Suprapubic skin (tissue), 4 donors: ENCODE measurements at regions not wholly inside any gene's neighbourhood (a gene's known extent, or its start where the extent isn't known, plus 50 kb on each side); places are given as distances from the start of the nearest gene placed in this dataset.

Experiments
- DNase-seq, 2 donors: peaks; one replicate each; pipeline ENCODE4 v3.0.0-alpha.2; 2019; ENCODE audit warnings: low spot score in 2 of 2
- H3K27ac ChIP-seq: fragments of 200-600 bp; sonication (generic); one replicate; pipeline ENCODE4 v1.5.1; 2019
- H3K27me3 ChIP-seq: fragments of 200-600 bp; sonication (generic); one replicate; pipeline ENCODE4 v1.5.1; 2019
- H3K36me3 ChIP-seq: fragments of 200-600 bp; sonication (generic); one replicate; pipeline ENCODE4 v1.5.1; 2019
- H3K4me1 ChIP-seq: fragments of 200-600 bp; sonication (generic); one replicate; pipeline ENCODE4 v1.5.1; 2019
- H3K4me3 ChIP-seq: fragments of 200-600 bp; sonication (generic); one replicate; pipeline ENCODE4 v1.5.1; 2019; ENCODE audit warnings: mild to moderate bottlenecking
- H3K9me3 ChIP-seq: fragments of 200-600 bp; sonication (generic); one replicate; pipeline ENCODE4 v1.5.1; 2019
- EP300 ChIP-seq: sonication (generic); formaldehyde crosslinking; IDR thresholded peaks from one replicate; pipeline ENCODE4 v1.6.1; 2017; ENCODE audit warnings: antibody characterized with exemption
- POLR2A ChIP-seq, 2 donors: fragments of 450-650 bp; IDR thresholded peaks; one replicate each; pipeline ENCODE4 v1.6.1; 2017; ENCODE audit warnings: antibody characterized with exemption in 2 of 2, mild to moderate bottlenecking in 2 of 2, moderate library complexity in 2 of 2
- POLR2AphosphoS5 ChIP-seq, 3 donors: sonication (generic); formaldehyde crosslinking; IDR thresholded peaks; one replicate each; pipeline ENCODE4 v1.6.1; 2017; ENCODE audit warnings: antibody characterized with exemption in 3 of 3
- WGBS: methylation state at CpG from one replicate; pipeline ENCODE4 v1.1.5; 2018; 5-methylcytosine and 5-hydroxymethylcytosine counted together
- TF ChIP-seq, protein P1 (sequence below), 2 donors: fragments of 200-600 bp in 1 of 2; fragments of 450-650 bp in 1 of 2; sonication (generic) in 1 of 2; IDR thresholded peaks; one replicate each; pipeline ENCODE4 v1.5.1; 2016 to 2019; ENCODE audit warnings: antibody characterized with exemption in 2 of 2, mild to moderate bottlenecking in 1 of 2, moderate library complexity in 1 of 2

DNA sequence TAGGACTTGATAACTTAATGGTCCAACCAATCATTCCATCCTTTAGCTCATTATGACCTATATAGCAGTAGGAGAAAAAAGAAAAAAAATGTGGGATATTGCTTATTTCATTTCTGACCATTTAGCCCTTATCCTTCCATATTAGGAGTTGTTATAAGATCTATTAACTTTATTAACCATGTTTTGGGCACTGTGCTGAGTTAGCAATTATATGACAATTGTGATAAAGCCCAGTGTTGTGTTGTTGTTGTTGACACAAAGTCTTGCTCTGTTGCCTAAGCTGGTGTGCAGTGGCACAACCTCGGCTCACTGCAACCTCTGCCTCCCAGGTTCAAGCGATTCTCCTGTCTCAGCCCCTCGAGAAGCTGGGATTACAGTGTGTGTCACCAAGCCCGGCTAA is 569.7 kb upstream of the FOXG1 start:
- Histone ChIP-seq H3K4me1 (no peaks in the 10 kb centered on the region), H3K27ac (no peak overlapping the region), H3K9me3 (no peaks in the 10 kb centered on the region), H3K4me3 (no peak overlapping the region), H3K27me3 (no peaks in the 10 kb centered on the region), H3K36me3 (no peaks in the 10 kb centered on the region)
- no peak for DNase-seq
- 90% methylated on average over 4 of the region's 4 CpGs for WGBS
- TF ChIP-seq, protein P1, sequence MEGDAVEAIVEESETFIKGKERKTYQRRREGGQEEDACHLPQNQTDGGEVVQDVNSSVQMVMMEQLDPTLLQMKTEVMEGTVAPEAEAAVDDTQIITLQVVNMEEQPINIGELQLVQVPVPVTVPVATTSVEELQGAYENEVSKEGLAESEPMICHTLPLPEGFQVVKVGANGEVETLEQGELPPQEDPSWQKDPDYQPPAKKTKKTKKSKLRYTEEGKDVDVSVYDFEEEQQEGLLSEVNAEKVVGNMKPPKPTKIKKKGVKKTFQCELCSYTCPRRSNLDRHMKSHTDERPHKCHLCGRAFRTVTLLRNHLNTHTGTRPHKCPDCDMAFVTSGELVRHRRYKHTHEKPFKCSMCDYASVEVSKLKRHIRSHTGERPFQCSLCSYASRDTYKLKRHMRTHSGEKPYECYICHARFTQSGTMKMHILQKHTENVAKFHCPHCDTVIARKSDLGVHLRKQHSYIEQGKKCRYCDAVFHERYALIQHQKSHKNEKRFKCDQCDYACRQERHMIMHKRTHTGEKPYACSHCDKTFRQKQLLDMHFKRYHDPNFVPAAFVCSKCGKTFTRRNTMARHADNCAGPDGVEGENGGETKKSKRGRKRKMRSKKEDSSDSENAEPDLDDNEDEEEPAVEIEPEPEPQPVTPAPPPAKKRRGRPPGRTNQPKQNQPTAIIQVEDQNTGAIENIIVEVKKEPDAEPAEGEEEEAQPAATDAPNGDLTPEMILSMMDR (IDR thresholded peaks at IDR 0.05): no peak
- TF ChIP-seq POLR2AphosphoS5 (IDR thresholded peaks at IDR 0.05): no peak
- TF ChIP-seq POLR2A (IDR thresholded peaks at IDR 0.05): no peak

DNA sequence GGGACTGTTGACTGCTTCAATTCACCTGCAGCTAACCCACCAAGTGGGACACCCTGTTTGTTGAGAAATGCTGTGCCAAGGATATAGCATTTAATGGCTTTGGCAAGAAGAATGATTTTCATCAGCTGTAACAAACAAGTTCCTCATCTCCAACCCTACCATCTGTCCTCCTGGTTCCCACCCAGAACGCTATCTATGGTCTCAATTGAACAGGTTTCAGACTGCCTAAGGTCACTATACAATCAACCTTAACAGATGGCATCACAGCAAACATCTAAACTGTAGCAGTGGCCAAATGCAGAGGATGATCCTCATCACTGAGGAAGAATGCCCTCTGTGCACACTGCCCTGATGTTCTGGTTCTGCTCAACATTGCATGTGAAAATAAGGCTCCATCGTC is 546.2 kb upstream of the FOXG1 start:
- Histone ChIP-seq H3K27me3 (no peaks in the 10 kb centered on the region), H3K4me3 (no peak overlapping the region), H3K9me3 (peaks cover 3% of the 10 kb centered on the region), H3K36me3 (no peaks in the 10 kb centered on the region), H3K4me1 (no peaks in the 10 kb centered on the region), H3K27ac (no peak overlapping the region)
- DNase-seq: no peak
- TF ChIP-seq, protein P1 (IDR thresholded peaks at IDR 0.05): no peak
- TF ChIP-seq EP300: no peak
- TF ChIP-seq POLR2A (IDR thresholded peaks at IDR 0.05): no peak
- no peak for TF ChIP-seq POLR2AphosphoS5 (IDR thresholded peaks at IDR 0.05)
- WGBS: 71% methylated on average over 2 of the region's 2 CpGs

DNA sequence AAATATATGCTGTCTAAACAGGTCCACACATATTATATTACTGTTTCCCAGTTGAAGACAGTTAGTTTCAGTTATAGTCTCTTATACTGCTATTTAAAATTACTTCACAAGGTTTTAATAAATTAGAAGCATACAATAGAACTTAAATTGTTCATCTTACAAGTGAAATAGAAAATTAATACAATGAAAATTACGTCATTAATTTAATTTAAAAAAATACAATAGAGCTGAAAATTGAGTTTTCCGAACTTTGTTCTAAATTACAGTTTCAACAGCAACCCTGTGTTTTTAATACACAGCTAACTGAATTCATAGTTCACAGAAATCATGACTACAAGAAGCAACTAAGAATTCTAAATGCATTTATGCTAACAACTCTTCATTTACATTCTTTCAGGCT is 525.7 kb upstream of the FOXG1 start:
- DNase-seq: no peak
- Histone ChIP-seq H3K36me3 (no peaks in the 10 kb centered on the region), H3K4me3 (no peak overlapping the region), H3K27ac (no peak overlapping the region), H3K9me3 (no peaks in the 10 kb centered on the region), H3K4me1 (no peaks in the 10 kb centered on the region), H3K27me3 (no peaks in the 10 kb centered on the region)
- WGBS: 54% methylated on average over 2 of the region's 2 CpGs
- TF ChIP-seq POLR2AphosphoS5 (IDR thresholded peaks at IDR 0.05): no peak
- no peak for TF ChIP-seq POLR2A (IDR thresholded peaks at IDR 0.05)
- TF ChIP-seq, protein P1 (IDR thresholded peaks at IDR 0.05): no peak

DNA sequence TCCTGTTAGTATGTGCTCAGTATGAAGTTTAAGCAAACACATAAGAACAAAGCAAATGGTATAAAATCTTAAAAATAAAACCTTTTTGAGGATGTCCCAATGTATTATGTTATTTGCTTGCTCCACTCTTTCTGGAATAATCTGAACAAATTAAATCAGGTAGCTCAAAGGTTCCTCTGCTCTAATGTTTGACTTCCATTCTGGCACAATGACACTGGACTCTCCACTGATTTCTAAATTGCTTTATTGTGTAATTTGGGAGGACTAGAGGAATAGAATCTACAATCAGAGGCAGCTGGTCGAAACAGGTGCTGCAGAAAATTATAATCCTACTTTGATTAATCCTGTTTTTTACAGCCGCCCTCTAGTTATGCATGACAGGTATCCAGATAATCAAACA is 523.7 kb upstream of the FOXG1 start:
- H3K27ac ChIP-seq: no peak overlapping the region
- H3K4me3 ChIP-seq: no peak overlapping the region
- no peaks in the 10 kb centered on the region for H3K36me3 ChIP-seq
- H3K9me3 ChIP-seq: no peaks in the 10 kb centered on the region
- no peak for DNase-seq
- no peaks in the 10 kb centered on the region for H3K4me1 ChIP-seq
- TF ChIP-seq POLR2AphosphoS5 (IDR thresholded peaks at IDR 0.05): no peak
- no peak for TF ChIP-seq EP300
- no peak for TF ChIP-seq POLR2A (IDR thresholded peaks at IDR 0.05)
- TF ChIP-seq, protein P1 (IDR thresholded peaks at IDR 0.05): no peak
- H3K27me3 ChIP-seq: no peaks in the 10 kb centered on the region
- WGBS: 78% methylated on average over 2 of the region's 2 CpGs

DNA sequence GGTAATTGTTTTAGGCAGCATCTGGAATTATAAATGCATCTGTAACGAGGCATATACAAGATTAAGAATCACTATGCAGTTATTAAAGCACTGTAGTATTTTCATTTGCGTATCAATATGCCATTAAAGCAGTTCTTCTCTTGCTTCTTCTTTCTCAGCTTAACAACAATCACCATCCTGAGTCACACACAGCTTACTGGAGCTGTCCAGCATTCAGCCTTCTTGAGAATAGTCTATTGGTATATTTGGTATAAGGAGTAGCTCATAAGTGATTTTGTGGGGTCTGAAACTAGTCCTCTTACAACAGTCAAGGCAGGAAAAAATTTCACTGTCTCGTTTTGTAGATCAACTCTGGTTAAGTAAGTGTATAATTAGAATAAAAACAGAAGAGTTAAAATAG is 523.0 kb upstream of the FOXG1 start:
- no peak for DNase-seq
- Histone ChIP-seq H3K4me3 (no peak overlapping the region), H3K27ac (no peak overlapping the region), H3K27me3 (no peaks in the 10 kb centered on the region), H3K9me3 (no peaks in the 10 kb centered on the region), H3K36me3 (no peaks in the 10 kb centered on the region), H3K4me1 (no peaks in the 10 kb centered on the region)
- TF ChIP-seq, protein P1 (IDR thresholded peaks at IDR 0.05): no peak
- TF ChIP-seq EP300: no peak
- 45% methylated on average over 3 of the region's 3 CpGs for WGBS
